SU-DHL-6 (cell line): ENCODE measurements at regions not wholly inside any gene's neighbourhood (a gene's known extent, or its start where the extent isn't known, plus 50 kb on each side); places are given as distances from the start of the nearest gene placed in this dataset.

ENCODE experiments used
- H2AFZ ChIP-seq: fragments of 200-600 bp; sonication (generic); 2 replicates; pipeline ENCODE4 v1.6.1; 2014; ENCODE audit warnings: low read depth, mild to moderate bottlenecking, moderate library complexity, mixed read lengths, antibody characterized with exemption, low read length; ENCODE audit not compliant: severe bottlenecking
- H3F3A ChIP-seq: fragments of 200-600 bp; shearing (Covaris generic); 2 replicates; pipeline ENCODE4 v1.6.0; 2016; ENCODE audit warnings: antibody characterized with exemption, mild to moderate bottlenecking; ENCODE audit not compliant: insufficient read depth
- H3K27ac ChIP-seq: fragments of 200-600 bp; sonication (generic); 2 replicates; pipeline ENCODE4 v1.5.1; 2016; ENCODE audit warnings: low read depth, mild to moderate bottlenecking, low read length, moderate library complexity, mixed read lengths
- H3K27me3 ChIP-seq: fragments of 200-600 bp; sonication (generic), shearing (Covaris generic); 2 replicates; pipeline ENCODE4 v1.6.0; 2014; ENCODE audit warnings: mild to moderate bottlenecking, low read length
- H3K36me3 ChIP-seq: fragments of 200-600 bp; sonication (generic); 2 replicates; pipeline ENCODE4 v1.6.1; 2014; ENCODE audit warnings: mild to moderate bottlenecking, low read length, mixed read lengths
- H3K4me2 ChIP-seq: fragments of 300-600, 200-600 bp; shearing (Covaris generic), sonication (generic); 2 replicates; pipeline ENCODE4 v1.6.0; 2014; ENCODE audit warnings: low read length, low read depth, mild to moderate bottlenecking; ENCODE audit not compliant: poor library complexity, severe bottlenecking
- H3K4me3 ChIP-seq: fragments of 200-600 bp; sonication (generic); 2 replicates; pipeline ENCODE4 v1.5.1; 2014; ENCODE audit warnings: antibody characterized with exemption, low read length, mild to moderate bottlenecking, mixed read lengths; ENCODE audit not compliant: insufficient read depth, poor library complexity, severe bottlenecking
- H3K79me2 ChIP-seq: fragments of 200-600 bp; sonication (generic); 2 replicates; pipeline ENCODE4 v1.6.1; 2014; ENCODE audit warnings: mild to moderate bottlenecking, low read length, moderate library complexity; ENCODE audit not compliant: insufficient read depth
- H3K9ac ChIP-seq: fragments of 200-600 bp; sonication (generic); 2 replicates; pipeline ENCODE4 v1.7.0; 2014; ENCODE audit warnings: mild to moderate bottlenecking, low read length
- H3K9me2 ChIP-seq: fragments of 200-600 bp; sonication (generic); replicated peaks from 2 replicates; pipeline ENCODE4 v1.6.1; 2014; ENCODE audit warnings: low read length; ENCODE audit not compliant: insufficient read depth
- H3K9me3 ChIP-seq: fragments of 200-600 bp; sonication (generic); 2 replicates; pipeline ENCODE4 v1.6.1; 2014; ENCODE audit warnings: low read length, mixed read lengths; ENCODE audit not compliant: insufficient read depth
- H4K20me1 ChIP-seq: fragments of 200-600 bp; sonication (generic); 2 replicates; pipeline ENCODE4 v1.6.1; 2014; ENCODE audit warnings: low read depth, mild to moderate bottlenecking, antibody characterized with exemption, low read length, moderate library complexity, mixed read lengths
- CTCF ChIP-seq: fragments of 200-600 bp; sonication (generic); IDR thresholded peaks from one replicate; pipeline ENCODE4 v1.5.1; 2017; ENCODE audit warnings: antibody characterized with exemption, mild to moderate bottlenecking, low read length, moderate library complexity; ENCODE audit not compliant: insufficient read depth, poor library complexity, severe bottlenecking
- EZH2phosphoT487 ChIP-seq: fragments of 200-600 bp; sonication (generic), shearing (Covaris generic); conservative IDR thresholded peaks from 2 replicates; pipeline ENCODE4 v1.6.1; 2018; ENCODE audit warnings: mild to moderate bottlenecking, antibody characterized with exemption, low read length, moderate library complexity, mixed read lengths

DNA sequence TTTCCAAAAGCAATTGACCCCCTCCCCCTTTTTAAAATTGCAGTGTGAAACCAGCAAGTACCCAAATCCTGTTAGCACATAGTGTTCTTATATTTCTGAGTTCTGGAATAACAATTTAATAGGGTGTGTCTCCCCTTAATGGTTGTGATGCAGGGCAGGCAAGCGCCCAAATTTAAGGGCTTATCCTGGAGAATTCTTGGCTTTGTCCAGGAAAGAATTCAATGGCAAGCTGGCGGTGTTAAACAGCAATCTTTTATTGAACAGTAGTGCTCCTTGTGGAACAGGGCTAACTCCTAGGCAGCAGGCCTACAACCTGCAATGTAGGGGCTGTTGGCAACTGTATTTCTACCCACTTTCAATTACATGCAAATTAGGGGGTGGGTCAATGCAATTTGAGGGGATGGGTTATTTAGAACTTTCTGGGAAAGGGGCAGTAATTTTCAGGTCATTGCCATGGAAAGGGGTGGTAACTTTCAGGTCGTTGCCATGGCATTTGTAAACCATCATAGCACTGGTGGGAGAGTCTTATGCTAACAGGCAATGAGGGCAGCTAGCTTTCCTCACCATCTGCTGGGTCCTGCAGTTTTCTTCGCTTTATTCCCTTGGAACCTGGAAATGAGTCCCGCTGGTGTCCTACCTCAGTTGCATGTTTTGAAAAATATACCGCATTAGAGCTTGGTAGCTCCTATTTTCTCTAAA is 149.0 kb upstream of the KCTD1 start:
- no peak overlapping the region for H3K9ac ChIP-seq
- H3K4me3 ChIP-seq, result no peak overlapping the region
- H3K79me2 ChIP-seq, result no peaks in the 10 kb centered on the region
- no peak overlapping the region for H2AFZ ChIP-seq
- H3K27ac ChIP-seq, result no peak overlapping the region
- H4K20me1 ChIP-seq, result no peaks in the 10 kb centered on the region
- no peak overlapping the region for H3K4me2 ChIP-seq
- H3K36me3 ChIP-seq, result no peaks in the 10 kb centered on the region
- H3K27me3 ChIP-seq, result no peaks in the 10 kb centered on the region
- TF ChIP-seq CTCF (no peak), EZH2phosphoT487 (no peak)
- H3K9me3 ChIP-seq, result no peaks in the 10 kb centered on the region
- no peaks in the 10 kb centered on the region for H3F3A ChIP-seq
- H3K9me2 ChIP-seq, result no peaks in the 10 kb centered on the region

DNA sequence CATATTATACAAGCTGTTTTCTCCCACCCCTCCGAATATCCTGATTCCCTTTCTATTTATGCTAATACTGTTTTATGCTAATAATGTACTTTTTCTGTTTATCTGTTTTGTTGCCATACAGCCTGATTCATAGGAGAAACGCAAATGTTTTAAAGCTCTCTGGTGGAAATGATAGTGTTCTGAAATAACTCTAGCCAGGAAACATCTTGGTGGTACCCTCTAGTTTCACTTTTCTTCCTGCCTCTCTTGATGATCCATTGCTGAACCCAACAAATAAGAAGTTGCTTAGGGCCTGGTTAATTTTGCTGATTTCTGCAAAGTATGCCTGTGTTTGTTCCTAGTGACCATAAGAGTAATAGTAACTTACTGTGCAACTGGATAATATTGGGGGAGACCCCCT is 148.4 kb upstream of the KCTD1 start:
- Histone ChIP-seq H3K27me3 (no peaks in the 10 kb centered on the region), H3K4me2 (no peak overlapping the region), H3K9me2 (no peaks in the 10 kb centered on the region), H3F3A (no peaks in the 10 kb centered on the region), H3K79me2 (no peaks in the 10 kb centered on the region), H3K9ac (no peak overlapping the region), H4K20me1 (no peaks in the 10 kb centered on the region), H2AFZ (no peak overlapping the region), H3K9me3 (no peaks in the 10 kb centered on the region), H3K4me3 (no peak overlapping the region), H3K27ac (no peak overlapping the region), H3K36me3 (no peaks in the 10 kb centered on the region)
- no peak for TF ChIP-seq CTCF
- TF ChIP-seq EZH2phosphoT487, result no peak

DNA sequence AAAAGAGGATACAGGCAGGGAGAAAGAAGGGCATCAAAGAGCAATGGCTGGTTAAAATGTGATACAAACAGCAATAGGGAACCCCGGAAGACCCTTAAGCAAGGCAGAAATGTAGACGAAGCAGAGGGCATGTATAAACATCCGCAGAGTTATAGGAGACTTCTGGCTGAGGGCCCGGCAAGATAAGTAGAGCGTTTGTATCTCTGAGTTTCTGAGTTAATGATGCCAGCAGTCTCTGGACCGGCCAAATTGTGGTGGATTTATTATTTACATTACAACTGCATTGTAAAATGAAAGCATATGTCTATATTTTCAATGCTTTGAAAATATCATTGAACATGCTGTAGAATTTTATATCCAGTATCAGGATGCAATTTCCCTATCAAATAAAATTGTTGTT is 148.0 kb upstream of the KCTD1 start:
- Histone ChIP-seq H2AFZ (no peak overlapping the region), H3K4me2 (no peak overlapping the region), H3K9ac (no peak overlapping the region)

More for the DNA sequence above, 148.0 kb upstream of the KCTD1 start:
- Histone ChIP-seq H3K9me3 (no peaks in the 10 kb centered on the region), H3K27ac (no peak overlapping the region), H3K27me3 (no peaks in the 10 kb centered on the region), H4K20me1 (no peaks in the 10 kb centered on the region), H3K9me2 (no peaks in the 10 kb centered on the region), H3K4me3 (no peak overlapping the region), H3K79me2 (no peaks in the 10 kb centered on the region), H3K36me3 (no peaks in the 10 kb centered on the region), H3F3A (no peaks in the 10 kb centered on the region)
- TF ChIP-seq EZH2phosphoT487, result no peak
- no peak for TF ChIP-seq CTCF
